Esophagus (tissue), 2 donors: ENCODE measurements at regions not wholly inside any gene's neighbourhood (a gene's known extent, or its start where the extent isn't known, plus 50 kb on each side); places are given as distances from the start of the nearest gene placed in this dataset.

Experiments
- H3K27ac ChIP-seq, 2 donors: one replicate each; pipeline ENCODE4 v1.5.1; 2013; ENCODE audit warnings: low read depth in 2 of 2, mild to moderate bottlenecking in 2 of 2, inconsistent platforms in 1 of 2, low read length in 1 of 2, moderate library complexity in 1 of 2
- H3K27me3 ChIP-seq, 2 donors: one replicate each; pipeline ENCODE4 v1.6.1; 2013; ENCODE audit warnings: low read length in 2 of 2, control low read depth in 1 of 2, mild to moderate bottlenecking in 1 of 2; ENCODE audit not compliant: insufficient read depth in 2 of 2, control insufficient read depth in 1 of 2
- H3K36me3 ChIP-seq, 2 donors: one replicate each; pipeline ENCODE4 v1.6.1; 2013; ENCODE audit warnings: low read length in 1 of 2; ENCODE audit not compliant: control insufficient read depth in 2 of 2, insufficient read depth in 2 of 2
- H3K4me1 ChIP-seq, 2 donors: one replicate each; pipeline ENCODE4 v1.6.1; 2013; ENCODE audit warnings: low read length in 1 of 2; ENCODE audit not compliant: control insufficient read depth in 2 of 2, insufficient read depth in 2 of 2
- H3K4me3 ChIP-seq, 2 donors: one replicate each; pipeline ENCODE4 v1.5.1; 2013; ENCODE audit warnings: low read length in 2 of 2, mild to moderate bottlenecking in 2 of 2, low read depth in 1 of 2, moderate library complexity in 1 of 2
- H3K9me3 ChIP-seq, 2 donors: one replicate each; pipeline ENCODE4 v1.6.1; 2013; ENCODE audit warnings: mild to moderate bottlenecking in 2 of 2, low read depth in 1 of 2, low read length in 1 of 2, moderate library complexity in 1 of 2; ENCODE audit not compliant: control insufficient read depth in 2 of 2, insufficient read depth in 1 of 2
- WGBS, 2 donors: extraction: QIAGEN DNeasy Blood & Tissue Kit; methylation state at CpG; one replicate each; pipeline ENCODE4 v1.1.7; 2013; 5-methylcytosine and 5-hydroxymethylcytosine counted together
- donor health status: healthy with polysubstance abuse.
- donor health status: Bipolar disorder and iron deficiency.

DNA sequence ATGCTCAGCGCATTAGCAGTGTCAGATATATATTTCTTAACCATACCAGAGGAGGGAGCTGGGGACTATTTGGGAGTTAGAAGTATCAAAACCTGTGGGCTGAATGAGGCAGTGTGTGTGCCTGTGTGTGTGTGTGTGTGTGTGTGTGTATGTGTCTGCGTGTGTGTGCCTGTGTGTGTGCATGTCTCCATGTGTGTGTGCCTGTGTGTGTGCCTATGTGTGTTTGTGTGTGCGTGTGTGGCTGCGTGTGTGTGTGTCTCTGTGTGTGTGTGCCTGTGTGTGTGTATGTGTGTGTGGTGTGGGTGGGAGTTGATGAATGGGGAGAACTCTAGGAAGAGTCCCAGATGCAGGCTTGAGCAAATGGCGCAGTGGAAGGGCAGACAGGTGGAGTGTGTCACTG is 92.9 kb downstream of the PAX1 start:
- H3K9me3 ChIP-seq = peaks cover 0 to 7% of the 10 kb centered on the region in 2 donors
- H3K27me3 ChIP-seq = no peaks in the 10 kb centered on the region
- no peaks in the 10 kb centered on the region for H3K36me3 ChIP-seq
- H3K27ac ChIP-seq = no peak overlapping the region
- H3K4me1 ChIP-seq = no peaks in the 10 kb centered on the region
- no peak overlapping the region for H3K4me3 ChIP-seq
- WGBS, 2 donors = 88 to 95% methylated on average over 5 of the region's 5 CpGs

DNA sequence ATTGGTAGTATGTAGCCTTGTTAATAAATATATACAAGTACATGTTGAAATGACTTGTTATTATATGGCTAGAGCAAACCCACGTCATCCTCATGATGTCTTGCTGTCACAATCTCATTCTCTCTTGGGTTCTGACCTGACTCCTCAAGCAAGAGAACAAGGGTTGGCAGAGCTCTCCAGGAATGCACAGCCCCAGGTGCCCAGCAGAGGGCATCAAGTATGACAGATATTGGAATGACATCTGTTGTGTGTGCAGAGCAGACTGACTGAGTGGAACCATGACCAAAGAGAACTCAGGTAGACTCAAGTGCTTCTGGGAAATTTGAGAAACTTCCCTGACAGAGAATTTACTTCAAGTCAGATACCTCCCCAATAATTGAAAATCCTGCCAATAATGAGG is 90.6 kb downstream of the PAX1 start:
- Histone ChIP-seq H3K4me3 (no peak overlapping the region), H3K4me1 (no peaks in the 10 kb centered on the region), H3K9me3 (peaks cover 0 to 7% of the 10 kb centered on the region in 2 donors), H3K36me3 (no peaks in the 10 kb centered on the region), H3K27ac (no peak overlapping the region), H3K27me3 (no peaks in the 10 kb centered on the region)
- 76 to 77% methylated on average over 1 of the region's 1 CpG for WGBS, 2 donors

DNA sequence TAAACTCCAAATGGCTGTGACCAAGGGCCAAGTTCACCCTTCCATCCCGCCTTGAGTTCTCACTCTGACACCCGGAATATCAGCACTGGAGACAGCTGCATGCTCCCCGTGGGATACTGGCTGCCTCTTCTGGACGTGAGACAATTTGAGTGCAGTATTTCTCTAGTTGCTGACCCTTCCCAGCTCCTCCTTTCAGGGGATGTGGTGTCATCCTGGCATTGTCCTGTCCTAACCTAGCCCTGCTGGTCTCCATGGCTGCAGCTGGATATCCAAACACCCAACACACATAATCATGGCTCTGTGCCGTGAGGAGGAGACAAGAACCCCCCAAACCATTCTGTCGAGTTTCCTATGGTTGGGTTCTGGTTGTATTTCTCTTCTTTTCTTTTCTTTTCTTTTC is 82.6 kb downstream of the PAX1 start:
- Histone ChIP-seq H3K27ac (no peak overlapping the region), H3K9me3 (peaks cover 0 to 2% of the 10 kb centered on the region in 2 donors), H3K4me1 (no peaks in the 10 kb centered on the region), H3K4me3 (no peak overlapping the region), H3K27me3 (no peaks in the 10 kb centered on the region), H3K36me3 (no peaks in the 10 kb centered on the region)
- WGBS, 2 donors = 69% methylated on average over 6 of the region's 6 CpGs

DNA sequence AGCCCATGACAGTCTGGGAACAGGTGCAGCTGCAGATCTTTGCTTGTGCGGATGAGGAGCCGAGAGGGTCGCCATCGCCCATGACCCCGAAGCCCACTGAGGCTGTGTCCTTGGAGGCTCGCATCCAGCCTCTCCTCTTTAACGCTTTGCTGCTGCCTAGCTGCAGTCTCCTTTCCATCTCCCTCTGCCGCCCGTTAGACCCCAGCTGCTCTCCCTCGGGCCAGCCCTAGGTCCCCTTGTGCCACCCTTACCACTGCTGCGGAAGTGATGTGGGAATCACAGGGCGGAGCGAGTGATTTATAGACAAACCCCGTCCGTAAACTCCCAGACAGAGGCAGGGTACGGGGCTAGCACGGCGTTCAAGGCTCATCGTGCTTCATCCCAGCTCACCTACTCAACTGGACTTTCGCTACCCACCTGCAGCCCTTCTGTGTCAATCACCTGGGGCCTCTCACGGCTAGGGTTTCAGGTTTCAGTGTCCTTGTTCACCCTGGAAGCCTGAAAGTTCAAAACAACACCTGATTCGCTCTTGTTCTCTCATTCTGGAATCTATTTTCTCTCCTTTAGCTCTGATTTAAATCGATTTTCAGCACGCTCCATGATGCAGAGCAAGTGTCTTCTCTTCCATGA is 76.1 kb downstream of the PAX1 start:
- Histone ChIP-seq H3K9me3 (peaks cover 0 to 2% of the 10 kb centered on the region in 2 donors), H3K4me1 (no peaks in the 10 kb centered on the region), H3K27ac (no peak overlapping the region), H3K4me3 (no peak overlapping the region), H3K36me3 (no peaks in the 10 kb centered on the region), H3K27me3 (no peaks in the 10 kb centered on the region)
- 67 to 74% methylated on average over 24 of the region's 24 CpGs for WGBS, 2 donors

DNA sequence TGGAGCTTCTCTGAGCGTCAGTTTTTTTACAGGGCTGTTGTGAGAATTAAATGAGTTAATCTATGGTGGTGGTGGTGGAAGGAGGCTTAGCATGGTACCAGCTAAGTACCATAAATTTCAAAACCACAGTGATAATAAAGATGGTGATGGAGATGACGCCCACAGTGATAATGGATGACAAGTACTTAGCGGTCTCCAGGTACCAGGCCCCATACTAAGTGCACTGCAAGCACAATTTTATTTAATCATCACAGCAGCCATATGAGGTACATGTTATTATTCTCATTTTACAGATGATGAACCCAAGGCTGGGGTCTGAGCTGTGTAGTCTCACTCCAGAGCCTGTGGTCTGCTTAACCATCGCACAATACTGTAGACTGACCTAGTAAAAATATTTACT is 75.1 kb downstream of the PAX1 start:
- Histone ChIP-seq H3K4me3 (no peak overlapping the region), H3K27ac (no peak overlapping the region), H3K27me3 (no peaks in the 10 kb centered on the region), H3K36me3 (no peaks in the 10 kb centered on the region), H3K4me1 (no peaks in the 10 kb centered on the region), H3K9me3 (peaks cover 0 to 5% of the 10 kb centered on the region in 2 donors)
- 66 to 67% methylated on average over 4 of the region's 4 CpGs for WGBS, 2 donors
